Suprapubic skin (tissue), 4 donors: ENCODE measurements at regions not wholly inside any gene's neighbourhood (a gene's known extent, or its start where the extent isn't known, plus 50 kb on each side); places are given as distances from the start of the nearest gene placed in this dataset.

Experiments used
- POLR2A ChIP-seq, 2 donors: fragments of 450-650 bp; IDR thresholded peaks; one replicate each; pipeline ENCODE4 v1.6.1; 2017; ENCODE audit warnings: antibody characterized with exemption in 2 of 2, mild to moderate bottlenecking in 2 of 2, moderate library complexity in 2 of 2
- POLR2AphosphoS5 ChIP-seq, 3 donors: sonication (generic); formaldehyde crosslinking; IDR thresholded peaks; one replicate each; pipeline ENCODE4 v1.6.1; 2017; ENCODE audit warnings: antibody characterized with exemption in 3 of 3
- TF ChIP-seq, protein P1 (sequence below), 2 donors: fragments of 200-600 bp in 1 of 2; fragments of 450-650 bp in 1 of 2; sonication (generic) in 1 of 2; IDR thresholded peaks; one replicate each; pipeline ENCODE4 v1.5.1; 2016 to 2019; ENCODE audit warnings: antibody characterized with exemption in 2 of 2, mild to moderate bottlenecking in 1 of 2, moderate library complexity in 1 of 2

DNA sequence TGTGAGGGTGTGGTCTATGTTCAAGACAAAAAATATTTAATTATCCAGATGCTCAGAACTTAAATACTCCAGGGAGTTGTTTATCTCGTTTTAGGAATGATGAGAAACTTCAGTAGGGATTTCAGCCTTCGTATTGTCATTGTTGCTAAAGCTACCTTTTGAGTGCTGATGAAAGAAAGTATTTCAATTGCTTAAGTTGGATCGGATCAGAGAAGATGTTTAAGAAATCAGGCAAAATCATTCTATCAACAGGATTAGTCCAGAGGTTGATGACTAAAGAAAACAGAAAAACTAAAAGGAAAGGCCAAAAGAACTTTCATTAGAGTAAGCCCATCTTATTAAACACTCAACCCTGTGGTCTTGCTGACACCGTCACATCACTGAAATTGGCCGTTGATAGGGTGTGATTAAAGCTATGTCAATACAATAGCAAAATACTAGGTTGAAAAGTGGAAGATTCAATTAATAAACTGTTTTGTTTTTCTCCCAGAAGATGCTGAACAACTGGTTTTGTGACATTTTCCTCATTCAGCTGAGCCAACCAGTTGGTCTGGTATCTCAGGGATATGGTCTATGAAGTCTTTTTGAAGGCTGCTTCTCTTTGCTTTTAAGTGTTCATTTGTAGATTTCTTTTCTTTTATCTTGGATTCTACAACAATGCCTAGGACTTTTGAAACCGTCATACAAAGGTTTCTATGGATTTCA, 551.7 kb downstream of the SLC4A3 start:
- no peak for TF ChIP-seq POLR2A (IDR thresholded peaks at IDR 0.05)
- TF ChIP-seq, protein P1, sequence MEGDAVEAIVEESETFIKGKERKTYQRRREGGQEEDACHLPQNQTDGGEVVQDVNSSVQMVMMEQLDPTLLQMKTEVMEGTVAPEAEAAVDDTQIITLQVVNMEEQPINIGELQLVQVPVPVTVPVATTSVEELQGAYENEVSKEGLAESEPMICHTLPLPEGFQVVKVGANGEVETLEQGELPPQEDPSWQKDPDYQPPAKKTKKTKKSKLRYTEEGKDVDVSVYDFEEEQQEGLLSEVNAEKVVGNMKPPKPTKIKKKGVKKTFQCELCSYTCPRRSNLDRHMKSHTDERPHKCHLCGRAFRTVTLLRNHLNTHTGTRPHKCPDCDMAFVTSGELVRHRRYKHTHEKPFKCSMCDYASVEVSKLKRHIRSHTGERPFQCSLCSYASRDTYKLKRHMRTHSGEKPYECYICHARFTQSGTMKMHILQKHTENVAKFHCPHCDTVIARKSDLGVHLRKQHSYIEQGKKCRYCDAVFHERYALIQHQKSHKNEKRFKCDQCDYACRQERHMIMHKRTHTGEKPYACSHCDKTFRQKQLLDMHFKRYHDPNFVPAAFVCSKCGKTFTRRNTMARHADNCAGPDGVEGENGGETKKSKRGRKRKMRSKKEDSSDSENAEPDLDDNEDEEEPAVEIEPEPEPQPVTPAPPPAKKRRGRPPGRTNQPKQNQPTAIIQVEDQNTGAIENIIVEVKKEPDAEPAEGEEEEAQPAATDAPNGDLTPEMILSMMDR (IDR thresholded peaks at IDR 0.05), result no peak
- TF ChIP-seq POLR2AphosphoS5 (IDR thresholded peaks at IDR 0.05), result no peak
